ENCODE measurements at regions not wholly inside any gene's neighbourhood (a gene's known extent, or its start where the extent isn't known, plus 50 kb on each side); places are given as distances from the start of the nearest gene placed in this dataset.
A peak's percentile ranks its signal among the peaks of the same experiment; 100 is the strongest.

- H3K9me3 ChIP-seq (replicated peaks in 1 of 3) = no peaks in the 10 kb centered on the region
- peak overlapping the region in 3 of 4 donors; percentile 26 to 52 (median 35) for H3K4me3 ChIP-seq
- WGBS, 4 donors = 13 to 21% (median 18%) methylated on average over 5 of the region's 5 CpGs
- intact Hi-C loops (cut with DNase I) = loop anchor here in 1 of 2 donors (10.0 kb wide), 1 partner anchor 54 kb away; the partner anchor contains the start of gene CEP85L
- no peak for DNase-seq
- no peaks in the 10 kb centered on the region for H3K27me3 ChIP-seq
- no peak for TF ChIP-seq POLR2A (IDR thresholded peaks at IDR 0.05)
- TF ChIP-seq, protein P1, sequence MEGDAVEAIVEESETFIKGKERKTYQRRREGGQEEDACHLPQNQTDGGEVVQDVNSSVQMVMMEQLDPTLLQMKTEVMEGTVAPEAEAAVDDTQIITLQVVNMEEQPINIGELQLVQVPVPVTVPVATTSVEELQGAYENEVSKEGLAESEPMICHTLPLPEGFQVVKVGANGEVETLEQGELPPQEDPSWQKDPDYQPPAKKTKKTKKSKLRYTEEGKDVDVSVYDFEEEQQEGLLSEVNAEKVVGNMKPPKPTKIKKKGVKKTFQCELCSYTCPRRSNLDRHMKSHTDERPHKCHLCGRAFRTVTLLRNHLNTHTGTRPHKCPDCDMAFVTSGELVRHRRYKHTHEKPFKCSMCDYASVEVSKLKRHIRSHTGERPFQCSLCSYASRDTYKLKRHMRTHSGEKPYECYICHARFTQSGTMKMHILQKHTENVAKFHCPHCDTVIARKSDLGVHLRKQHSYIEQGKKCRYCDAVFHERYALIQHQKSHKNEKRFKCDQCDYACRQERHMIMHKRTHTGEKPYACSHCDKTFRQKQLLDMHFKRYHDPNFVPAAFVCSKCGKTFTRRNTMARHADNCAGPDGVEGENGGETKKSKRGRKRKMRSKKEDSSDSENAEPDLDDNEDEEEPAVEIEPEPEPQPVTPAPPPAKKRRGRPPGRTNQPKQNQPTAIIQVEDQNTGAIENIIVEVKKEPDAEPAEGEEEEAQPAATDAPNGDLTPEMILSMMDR (IDR thresholded peaks at IDR 0.05) = no peak
- peak overlapping the region; percentile 87 to 95 (median 90) for H3K27ac ChIP-seq
- no peaks in the 10 kb centered on the region for H3K36me3 ChIP-seq (replicated peaks in 1 of 2)
- peaks cover 20 to 39% of the 10 kb centered on the region in 2 donors for H3K4me1 ChIP-seq (replicated peaks in 1 of 2)
These were observed 57.4 kb upstream of the CEP85L start for GRCh38 chr6:118708744-118709143.

DNA sequence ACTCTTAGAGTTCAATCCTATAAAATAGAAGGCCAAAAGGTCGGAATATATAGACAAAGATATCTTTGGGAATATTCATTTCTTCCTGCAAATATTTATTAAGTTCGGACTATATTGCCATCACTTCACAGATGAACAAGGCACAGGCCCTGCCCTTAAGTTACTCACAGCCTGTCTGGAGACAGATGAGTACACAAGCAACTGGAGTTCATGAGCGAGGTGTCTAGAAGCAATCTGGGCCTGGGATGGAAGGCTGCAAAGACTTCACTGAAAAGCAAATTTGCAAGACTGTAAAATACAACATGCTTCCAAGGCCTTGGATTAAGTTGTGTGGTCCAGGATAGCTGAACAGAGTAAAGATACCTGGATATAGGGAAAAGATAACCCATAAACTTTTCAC, 56.7 kb upstream of the CEP85L start:
- TF ChIP-seq, protein P1 (IDR thresholded peaks at IDR 0.05) = no peak
- TF ChIP-seq POLR2A (IDR thresholded peaks at IDR 0.05) = no peak
- WGBS, 4 donors = 96 to 99% (median 97%) methylated on average over 3 of the region's 3 CpGs
- Histone ChIP-seq H3K36me3 (replicated peaks in 1 of 2) (no peaks in the 10 kb centered on the region), H3K9me3 (replicated peaks in 1 of 3) (no peaks in the 10 kb centered on the region), H3K27me3 (no peaks in the 10 kb centered on the region), H3K4me3 (no peak overlapping the region), H3K4me1 (replicated peaks in 1 of 2) (peaks cover 20 to 39% of the 10 kb centered on the region in 2 donors), H3K27ac (peak overlapping the region in 4 of 5 donors; percentile 88 to 95 (median 92))
- no peak for DNase-seq
- intact Hi-C loops (cut with DNase I) = loop anchor here in 1 of 2 donors (10.0 kb wide), 1 partner anchor 53 kb away; the partner anchor contains the start of gene CEP85L

DNA sequence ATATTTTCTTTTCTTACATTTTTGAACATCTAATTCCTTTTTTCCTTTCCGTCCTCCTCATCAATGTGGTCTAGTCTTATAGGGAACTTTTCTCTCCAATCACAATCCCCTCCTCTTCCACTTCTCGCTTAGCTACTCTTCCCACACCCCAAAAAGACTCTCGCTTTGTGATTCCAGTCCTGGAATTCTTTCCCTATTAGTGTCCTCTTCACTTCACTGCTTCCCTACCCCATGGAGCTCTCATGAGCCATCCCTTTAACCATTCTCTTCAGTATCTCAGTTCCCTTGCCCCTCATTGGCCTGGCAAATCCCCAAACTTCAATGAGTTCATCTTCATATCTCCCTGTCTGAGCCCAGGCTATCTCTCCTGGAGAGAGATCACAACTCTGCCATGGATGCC, 55.3 kb upstream of the CEP85L start:
- H3K9me3 ChIP-seq (replicated peaks in 1 of 3) = no peaks in the 10 kb centered on the region
- peaks cover 20 to 39% of the 10 kb centered on the region in 2 donors for H3K4me1 ChIP-seq (replicated peaks in 1 of 2)
- no peak overlapping the region for H3K27ac ChIP-seq
- intact Hi-C loops (cut with DNase I) = loop anchor here in 1 of 2 donors (10.0 kb wide), 1 partner anchor 52 kb away; the partner anchor contains the start of gene CEP85L
- WGBS, 4 donors = 79 to 97% (median 95%) methylated on average over 3 of the region's 3 CpGs
- no peak for DNase-seq
- H3K36me3 ChIP-seq (replicated peaks in 1 of 2) = no peaks in the 10 kb centered on the region
- TF ChIP-seq, protein P1 (IDR thresholded peaks at IDR 0.05) = no peak
- TF ChIP-seq POLR2A (IDR thresholded peaks at IDR 0.05) = no peak
- H3K4me3 ChIP-seq = no peak overlapping the region
- H3K27me3 ChIP-seq = no peaks in the 10 kb centered on the region

DNA sequence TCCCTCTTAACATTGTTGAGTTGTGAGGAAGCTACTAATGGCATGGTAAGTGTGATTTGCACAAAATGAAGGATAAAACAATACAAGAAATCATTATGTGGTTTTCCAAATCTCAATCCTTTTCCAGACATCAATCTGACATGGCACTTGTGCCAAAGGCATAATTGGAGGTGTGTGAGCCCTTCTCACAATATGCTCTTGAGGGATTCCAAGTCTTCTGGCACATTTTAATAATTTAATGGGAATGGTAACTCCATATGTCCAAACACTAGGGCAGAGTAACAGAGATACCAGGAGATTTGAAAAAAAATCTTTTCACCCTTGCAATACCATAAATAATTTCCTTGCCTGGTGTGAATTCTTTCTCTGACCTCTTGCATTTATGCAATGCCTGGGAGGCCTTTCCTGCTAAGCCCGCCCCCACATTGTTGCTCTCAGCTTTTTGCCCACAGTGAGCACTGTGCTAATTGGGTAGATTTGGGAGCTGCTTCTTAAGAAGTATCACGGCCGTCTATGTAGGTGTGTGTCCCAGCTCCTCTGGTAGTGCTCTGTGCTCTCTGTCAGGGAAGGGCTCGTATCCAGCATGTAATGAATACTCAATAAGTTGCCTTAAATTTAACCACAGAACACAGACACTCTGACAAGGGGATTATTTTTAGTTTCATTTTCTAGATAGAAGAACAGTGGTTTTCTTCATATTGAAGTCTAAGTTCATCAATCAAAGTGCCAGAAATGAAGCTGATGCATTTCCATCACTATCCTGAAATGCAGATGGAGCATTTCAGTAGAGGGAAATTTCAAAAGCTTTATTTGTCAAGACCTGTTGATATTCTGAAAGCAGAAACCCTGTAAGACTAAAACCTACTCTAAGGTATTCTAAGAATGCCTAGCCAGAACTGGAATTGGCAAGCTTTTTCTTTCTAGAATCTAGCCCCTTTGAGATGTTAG, 54.4 kb upstream of the CEP85L start:
- H3K4me1 ChIP-seq (replicated peaks in 1 of 2) = peaks cover 20 to 39% of the 10 kb centered on the region in 2 donors
- WGBS, 4 donors = 37 to 50% (median 41%) methylated on average over 4 of the region's 4 CpGs
- H3K27me3 ChIP-seq = no peaks in the 10 kb centered on the region
- DNase-seq = peak in 3 of 7 donors; percentile 21 to 42 (median 33)
- no peaks in the 10 kb centered on the region for H3K36me3 ChIP-seq (replicated peaks in 1 of 2)
- H3K9me3 ChIP-seq (replicated peaks in 1 of 3) = no peaks in the 10 kb centered on the region
- intact Hi-C loops (cut with DNase I) = loop anchor here in 1 of 2 donors (10.0 kb wide), 1 partner anchor 51 kb away; the partner anchor contains the start of gene CEP85L
- TF ChIP-seq POLR2A (IDR thresholded peaks at IDR 0.05) = no peak
- TF ChIP-seq, protein P1 (IDR thresholded peaks at IDR 0.05) = no peak
- H3K4me3 ChIP-seq = peak overlapping the region in 1 of 4 donors; percentile 13
- peak overlapping the region in 1 of 5 donors; percentile 36 for H3K27ac ChIP-seq
